ENCODE measurements at regions not wholly inside any gene's neighbourhood (a gene's known extent, or its start where the extent isn't known, plus 50 kb on each side); places are given as distances from the start of the nearest gene placed in this dataset.

Small RNA genes in the stretch of these regions (small RNA-seq; reads per million reads assigned to genes)
- 0 reads per million in 2 experiments for gene RF00019
- gene RF00432: 0 reads per million in 2 experiments

Measured in SK-N-DZ (cell line).